Neural cell (in vitro differentiated cells): ENCODE measurements at regions not wholly inside any gene's neighbourhood (a gene's known extent, or its start where the extent isn't known, plus 50 kb on each side); places are given as distances from the start of the nearest gene placed in this dataset.

Experiments used
- H2AFZ ChIP-seq: fragments of 200-600, 300-800 bp; sonication (generic), shearing (Covaris generic); 2 replicates; pipeline ENCODE4 v1.6.0; 2014; ENCODE audit warnings: low read depth, mild to moderate bottlenecking, antibody characterized with exemption, low read length, moderate library complexity
- H3F3A ChIP-seq: fragments of 200-600 bp; shearing (Covaris generic); 2 replicates; pipeline ENCODE4 v1.6.1; 2016; ENCODE audit warnings: mild to moderate bottlenecking, moderate library complexity, mixed read lengths, antibody characterized with exemption, low read length; ENCODE audit not compliant: insufficient read depth, poor library complexity, severe bottlenecking
- H3K27ac ChIP-seq: fragments of 200-600, 300-800 bp; sonication (generic), shearing (Covaris generic); 2 replicates; pipeline ENCODE4 v1.5.1; 2014; ENCODE audit warnings: mild to moderate bottlenecking, low read length, moderate library complexity
- H3K27me3 ChIP-seq: fragments of 300-800, 200-600 bp; sonication (generic), shearing (Covaris generic); 2 replicates; pipeline ENCODE4 v1.6.0; 2014; ENCODE audit warnings: mild to moderate bottlenecking, low read depth, low read length, moderate library complexity; ENCODE audit not compliant: insufficient read depth
- H3K36me3 ChIP-seq: fragments of 300-800, 200-600 bp; sonication (generic), shearing (Covaris generic); 2 replicates; pipeline ENCODE4 v1.5.1; 2014; ENCODE audit warnings: mild to moderate bottlenecking, antibody characterized with exemption, low read length, moderate library complexity; ENCODE audit not compliant: insufficient read depth
- H3K4me2 ChIP-seq: fragments of 300-800, 200-600 bp; sonication (generic), shearing (Covaris generic); 2 replicates; pipeline ENCODE4 v1.6.0; 2014; ENCODE audit warnings: mild to moderate bottlenecking, low read length
- H3K4me3 ChIP-seq: fragments of 300-800, 200-600 bp; sonication (generic), shearing (Covaris generic); 2 replicates; pipeline ENCODE4 v1.5.1; 2014; ENCODE audit warnings: mild to moderate bottlenecking, low read length, moderate library complexity
- H3K79me2 ChIP-seq: fragments of 200-600 bp; shearing (Covaris generic); replicated peaks from 2 replicates; pipeline ENCODE4 v1.6.0; 2014; ENCODE audit warnings: mild to moderate bottlenecking, low read length, moderate library complexity; ENCODE audit not compliant: insufficient read depth
- H3K9ac ChIP-seq: fragments of 300-800, 200-600 bp; sonication (generic), shearing (Covaris generic); 2 replicates; pipeline ENCODE4 v1.6.1; 2016; ENCODE audit warnings: mild to moderate bottlenecking, low read length, mixed read lengths
- H3K9me2 ChIP-seq: fragments of 200-600 bp; shearing (Covaris generic); 2 replicates; pipeline ENCODE4 v1.6.1; 2016; ENCODE audit warnings: mild to moderate bottlenecking, low read length, mixed read lengths; ENCODE audit not compliant: insufficient read depth
- H3K9me3 ChIP-seq: fragments of 200-600, 300-800 bp; sonication (generic), shearing (Covaris generic); 2 replicates; pipeline ENCODE4 v1.6.1; 2016; ENCODE audit warnings: mild to moderate bottlenecking, mixed run types, low read length, moderate library complexity, mixed read lengths
- H4K20me1 ChIP-seq: fragments of 200-600 bp; shearing (Covaris generic); 2 replicates; pipeline ENCODE4 v1.6.1; 2016; ENCODE audit warnings: mild to moderate bottlenecking, mixed run types; ENCODE audit not compliant: insufficient read depth
- EP300 ChIP-seq: fragments of 450-650 bp; conservative IDR thresholded peaks from 2 replicates; pipeline ENCODE4 v1.6.1; 2014; ENCODE audit warnings: antibody characterized with exemption, mild to moderate bottlenecking, moderate library complexity; ENCODE audit not compliant: poor library complexity, severe bottlenecking
- EZH2 ChIP-seq: fragments of 200-600, 300-800 bp; shearing (Covaris generic), sonication (generic); IDR thresholded peaks from 2 replicates; pipeline ENCODE4 v1.6.1; 2014; ENCODE audit warnings: antibody characterized with exemption, low read length, borderline replicate concordance, mild to moderate bottlenecking; ENCODE audit not compliant: insufficient read depth, poor library complexity, severe bottlenecking
- MXI1 ChIP-seq: fragments of 450-650 bp; conservative IDR thresholded peaks from 2 replicates; pipeline ENCODE4 v1.6.1; 2014; ENCODE audit warnings: antibody characterized with exemption, mild to moderate bottlenecking; ENCODE audit not compliant: poor library complexity, severe bottlenecking
- POLR2AphosphoS5 ChIP-seq: IDR thresholded peaks from 2 replicates; pipeline ENCODE4 v1.6.1; 2012
- RAD21 ChIP-seq: fragments of 450-650 bp; conservative IDR thresholded peaks from 2 replicates; pipeline ENCODE4 v1.6.1; 2014; ENCODE audit warnings: antibody characterized with exemption, mild to moderate bottlenecking, moderate library complexity
- SMC3 ChIP-seq: fragments of 450-650 bp; conservative IDR thresholded peaks from 2 replicates; pipeline ENCODE4 v1.6.1; 2014; ENCODE audit warnings: antibody characterized with exemption, mild to moderate bottlenecking, moderate library complexity; ENCODE audit not compliant: poor library complexity
- TAF1 ChIP-seq: IDR thresholded peaks from 2 replicates; pipeline ENCODE4 v1.6.1; 2012; ENCODE audit warnings: low read depth
- TF ChIP-seq, protein P1 (sequence below): fragments of 450-650 bp; IDR thresholded peaks from 2 replicates; pipeline ENCODE4 v1.5.1; 2014; ENCODE audit warnings: antibody characterized with exemption, mild to moderate bottlenecking, moderate library complexity; ENCODE audit not compliant: poor library complexity, severe bottlenecking
- TF ChIP-seq, protein P2 (sequence below): IDR thresholded peaks from 2 replicates; pipeline ENCODE4 v1.6.1; 2012; ENCODE audit warnings: borderline replicate concordance

DNA sequence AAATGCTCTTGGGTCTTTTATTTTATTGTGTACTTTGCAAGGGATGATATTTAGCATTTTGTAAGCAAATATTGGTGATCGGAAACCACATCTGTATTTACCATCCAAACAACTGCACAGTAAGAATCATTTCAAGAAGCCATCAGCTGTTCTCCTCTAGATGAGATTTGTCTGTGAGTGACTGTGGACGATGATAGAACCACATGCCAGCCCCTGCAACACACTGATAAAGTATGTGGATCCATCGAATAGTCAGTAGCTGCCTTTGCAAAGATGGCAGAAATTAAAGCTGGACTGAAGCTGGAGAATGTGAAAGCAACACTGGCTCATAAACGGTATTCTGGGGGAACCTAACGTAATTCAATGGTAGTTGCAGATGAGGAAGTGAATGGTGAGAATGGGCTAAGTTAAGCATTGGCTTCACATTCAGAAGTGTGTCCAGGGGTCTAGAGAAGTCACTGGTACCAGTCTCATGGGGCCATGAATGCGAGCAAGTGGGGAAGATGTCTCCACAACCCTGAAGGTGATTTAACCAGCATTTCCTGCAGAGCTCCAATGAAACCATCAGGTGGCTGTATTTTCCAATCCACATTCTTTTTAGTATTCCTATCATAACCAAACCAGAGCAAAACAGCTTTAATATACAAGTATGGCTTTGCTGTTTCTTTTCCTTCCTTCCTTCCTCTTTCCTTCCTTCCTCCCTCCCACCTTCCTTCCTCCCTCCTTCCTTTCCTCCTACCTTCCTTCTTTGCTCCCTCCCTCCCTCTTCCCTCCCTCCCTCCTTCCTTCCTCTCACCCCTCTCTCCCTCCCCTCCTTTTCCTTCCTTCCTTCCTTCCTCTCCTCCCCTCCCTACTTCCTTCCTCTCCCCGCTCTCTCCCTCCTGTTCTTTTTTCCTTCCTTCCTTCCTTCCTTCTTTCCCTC, 169.4 kb downstream of the ABCA8 start:
- Histone ChIP-seq H3F3A (no peaks in the 10 kb centered on the region), H3K9me3 (no peaks in the 10 kb centered on the region), H3K79me2 (no peaks in the 10 kb centered on the region), H3K36me3 (no peaks in the 10 kb centered on the region), H4K20me1 (no peaks in the 10 kb centered on the region), H3K9me2 (no peaks in the 10 kb centered on the region), H3K9ac (no peak overlapping the region), H3K4me3 (no peak overlapping the region), H3K27me3 (no peaks in the 10 kb centered on the region), H3K4me2 (no peak overlapping the region), H3K27ac (no peak overlapping the region), H2AFZ (no peak overlapping the region)
- TF ChIP-seq, protein P1, sequence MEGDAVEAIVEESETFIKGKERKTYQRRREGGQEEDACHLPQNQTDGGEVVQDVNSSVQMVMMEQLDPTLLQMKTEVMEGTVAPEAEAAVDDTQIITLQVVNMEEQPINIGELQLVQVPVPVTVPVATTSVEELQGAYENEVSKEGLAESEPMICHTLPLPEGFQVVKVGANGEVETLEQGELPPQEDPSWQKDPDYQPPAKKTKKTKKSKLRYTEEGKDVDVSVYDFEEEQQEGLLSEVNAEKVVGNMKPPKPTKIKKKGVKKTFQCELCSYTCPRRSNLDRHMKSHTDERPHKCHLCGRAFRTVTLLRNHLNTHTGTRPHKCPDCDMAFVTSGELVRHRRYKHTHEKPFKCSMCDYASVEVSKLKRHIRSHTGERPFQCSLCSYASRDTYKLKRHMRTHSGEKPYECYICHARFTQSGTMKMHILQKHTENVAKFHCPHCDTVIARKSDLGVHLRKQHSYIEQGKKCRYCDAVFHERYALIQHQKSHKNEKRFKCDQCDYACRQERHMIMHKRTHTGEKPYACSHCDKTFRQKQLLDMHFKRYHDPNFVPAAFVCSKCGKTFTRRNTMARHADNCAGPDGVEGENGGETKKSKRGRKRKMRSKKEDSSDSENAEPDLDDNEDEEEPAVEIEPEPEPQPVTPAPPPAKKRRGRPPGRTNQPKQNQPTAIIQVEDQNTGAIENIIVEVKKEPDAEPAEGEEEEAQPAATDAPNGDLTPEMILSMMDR: no peak
- TF ChIP-seq MXI1 (no peak), EZH2 (no peak), POLR2AphosphoS5 (no peak)

DNA sequence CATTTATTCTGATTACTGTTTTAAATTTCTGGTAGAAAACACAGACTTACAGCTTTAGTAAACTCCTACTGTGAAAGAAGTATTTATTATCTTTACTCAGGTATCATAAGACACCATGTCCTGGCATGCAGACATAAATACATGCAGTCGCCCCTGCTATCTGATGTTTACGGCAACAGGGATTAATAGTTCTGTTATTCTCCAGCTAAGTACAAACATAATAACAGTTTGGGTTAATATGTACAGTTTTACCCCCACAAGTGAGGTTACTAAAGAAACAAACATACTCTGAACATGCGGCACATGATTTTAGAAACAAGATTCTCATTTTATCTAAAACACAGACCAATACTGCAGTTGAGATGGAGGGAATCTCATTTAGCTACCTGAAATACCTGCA, 170.8 kb downstream of the ABCA8 start:
- Histone ChIP-seq H3K9me2 (no peaks in the 10 kb centered on the region), H3K9me3 (no peaks in the 10 kb centered on the region), H3F3A (no peaks in the 10 kb centered on the region), H3K4me2 (no peak overlapping the region), H3K9ac (no peak overlapping the region), H3K79me2 (no peaks in the 10 kb centered on the region), H3K36me3 (no peaks in the 10 kb centered on the region), H4K20me1 (no peaks in the 10 kb centered on the region), H3K27me3 (no peaks in the 10 kb centered on the region), H3K27ac (no peak overlapping the region), H2AFZ (no peak overlapping the region), H3K4me3 (no peak overlapping the region)
- TF ChIP-seq POLR2AphosphoS5 (no peak), SMC3 (no peak), TAF1 (no peak)
- TF ChIP-seq, protein P1: no peak

DNA sequence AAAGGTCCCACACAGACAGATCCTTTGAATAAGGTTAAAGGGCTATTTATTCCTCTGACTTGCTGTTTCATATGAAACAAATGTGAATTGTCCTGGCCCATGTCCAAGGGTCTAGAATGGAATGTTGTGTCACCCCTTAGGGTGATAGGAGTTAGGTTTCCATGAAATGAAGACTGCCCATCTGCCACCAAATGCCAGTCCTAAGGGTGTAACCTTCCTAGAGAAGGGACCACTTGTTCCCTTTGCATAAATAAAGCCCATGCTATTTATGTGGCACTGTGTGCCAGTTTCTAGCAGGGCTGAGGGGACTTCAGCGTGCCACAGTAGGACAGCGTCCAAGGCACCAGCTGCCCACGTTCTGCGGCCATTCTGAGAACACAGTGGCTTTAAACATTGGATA, 171.3 kb downstream of the ABCA8 start:
- no peaks in the 10 kb centered on the region for H3K36me3 ChIP-seq
- H3K27ac ChIP-seq: no peak overlapping the region
- H3K27me3 ChIP-seq: no peaks in the 10 kb centered on the region
- H3K9ac ChIP-seq: no peak overlapping the region
- no peaks in the 10 kb centered on the region for H3K9me3 ChIP-seq
- H2AFZ ChIP-seq: no peak overlapping the region
- TF ChIP-seq, protein P1: no peak
- TF ChIP-seq EZH2 (no peak), SMC3 (no peak), POLR2AphosphoS5 (no peak), RAD21 (no peak), MXI1 (no peak), EP300 (no peak), TAF1 (no peak)
- TF ChIP-seq, protein P2, sequence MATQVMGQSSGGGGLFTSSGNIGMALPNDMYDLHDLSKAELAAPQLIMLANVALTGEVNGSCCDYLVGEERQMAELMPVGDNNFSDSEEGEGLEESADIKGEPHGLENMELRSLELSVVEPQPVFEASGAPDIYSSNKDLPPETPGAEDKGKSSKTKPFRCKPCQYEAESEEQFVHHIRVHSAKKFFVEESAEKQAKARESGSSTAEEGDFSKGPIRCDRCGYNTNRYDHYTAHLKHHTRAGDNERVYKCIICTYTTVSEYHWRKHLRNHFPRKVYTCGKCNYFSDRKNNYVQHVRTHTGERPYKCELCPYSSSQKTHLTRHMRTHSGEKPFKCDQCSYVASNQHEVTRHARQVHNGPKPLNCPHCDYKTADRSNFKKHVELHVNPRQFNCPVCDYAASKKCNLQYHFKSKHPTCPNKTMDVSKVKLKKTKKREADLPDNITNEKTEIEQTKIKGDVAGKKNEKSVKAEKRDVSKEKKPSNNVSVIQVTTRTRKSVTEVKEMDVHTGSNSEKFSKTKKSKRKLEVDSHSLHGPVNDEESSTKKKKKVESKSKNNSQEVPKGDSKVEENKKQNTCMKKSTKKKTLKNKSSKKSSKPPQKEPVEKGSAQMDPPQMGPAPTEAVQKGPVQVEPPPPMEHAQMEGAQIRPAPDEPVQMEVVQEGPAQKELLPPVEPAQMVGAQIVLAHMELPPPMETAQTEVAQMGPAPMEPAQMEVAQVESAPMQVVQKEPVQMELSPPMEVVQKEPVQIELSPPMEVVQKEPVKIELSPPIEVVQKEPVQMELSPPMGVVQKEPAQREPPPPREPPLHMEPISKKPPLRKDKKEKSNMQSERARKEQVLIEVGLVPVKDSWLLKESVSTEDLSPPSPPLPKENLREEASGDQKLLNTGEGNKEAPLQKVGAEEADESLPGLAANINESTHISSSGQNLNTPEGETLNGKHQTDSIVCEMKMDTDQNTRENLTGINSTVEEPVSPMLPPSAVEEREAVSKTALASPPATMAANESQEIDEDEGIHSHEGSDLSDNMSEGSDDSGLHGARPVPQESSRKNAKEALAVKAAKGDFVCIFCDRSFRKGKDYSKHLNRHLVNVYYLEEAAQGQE: no peak
- no peak overlapping the region for H3K4me2 ChIP-seq
- H3K4me3 ChIP-seq: no peak overlapping the region
- H4K20me1 ChIP-seq: no peaks in the 10 kb centered on the region
- H3K9me2 ChIP-seq: no peaks in the 10 kb centered on the region
- no peaks in the 10 kb centered on the region for H3F3A ChIP-seq
- H3K79me2 ChIP-seq: no peaks in the 10 kb centered on the region
